Fibroblast of lung (primary cell): ENCODE measurements at regions not wholly inside any gene's neighbourhood (a gene's known extent, or its start where the extent isn't known, plus 50 kb on each side); places are given as distances from the start of the nearest gene placed in this dataset.

ENCODE experiments used
- DNase-seq, 2 donors: peaks; one replicate each; pipeline versions ENCODE4 v3.0.0 to v3.0.0-alpha.2; 2010; ENCODE audit warnings: low read depth in 2 of 2
- H2AFZ ChIP-seq: 2 replicates; pipeline ENCODE4 v1.5.1; 2012; ENCODE audit warnings: low read length, control low read depth, inconsistent platforms
- H3K27ac ChIP-seq: 2 replicates; pipeline ENCODE4 v1.5.1; 2011; ENCODE audit warnings: low read length, control low read depth; ENCODE audit not compliant: insufficient read depth
- H3K27me3 ChIP-seq: 2 replicates; pipeline ENCODE4 v1.5.1; 2011; ENCODE audit warnings: mild to moderate bottlenecking, low read length; ENCODE audit not compliant: control insufficient read depth, insufficient read depth
- H3K36me3 ChIP-seq: 2 replicates; pipeline ENCODE4 v1.5.1; 2011; ENCODE audit warnings: low read length; ENCODE audit not compliant: control insufficient read depth, insufficient read depth
- H3K4me1 ChIP-seq: 2 replicates; pipeline ENCODE4 v1.5.1; 2011; ENCODE audit warnings: low read length; ENCODE audit not compliant: control insufficient read depth, insufficient read depth; ENCODE audit errors: extremely low read depth
- H3K4me2 ChIP-seq: 2 replicates; pipeline ENCODE4 v1.5.1; 2011; ENCODE audit warnings: low read length, control low read depth; ENCODE audit not compliant: insufficient read depth; ENCODE audit errors: extremely low read depth
- H3K4me3 ChIP-seq, 4 experiments: fragments of 200-600 bp in 1 of 4; sonication (generic) in 1 of 4; replicated peaks in 1 of 4; 2 replicates each; pipeline ENCODE4 v1.5.1; 2011 to 2016; ENCODE audit warnings: low read length in 4 of 4, low read depth in 3 of 4, mild to moderate bottlenecking in 3 of 4, control low read depth in 2 of 4, inconsistent platforms in 1 of 4, mixed read lengths in 1 of 4; ENCODE audit not compliant: insufficient read depth in 1 of 4; ENCODE audit errors: control extremely low read depth in 1 of 4
- H3K79me2 ChIP-seq: 2 replicates; pipeline ENCODE4 v1.5.1; 2012; ENCODE audit warnings: mild to moderate bottlenecking, low read length, inconsistent platforms; ENCODE audit not compliant: control insufficient read depth, insufficient read depth
- H3K9ac ChIP-seq: 2 replicates; pipeline ENCODE4 v1.5.1; 2011; ENCODE audit warnings: mild to moderate bottlenecking, low read length, control low read depth; ENCODE audit not compliant: insufficient read depth
- H3K9me3 ChIP-seq: 2 replicates; pipeline ENCODE4 v1.5.1; 2012; ENCODE audit warnings: low read depth, low read length; ENCODE audit not compliant: control insufficient read depth, insufficient read depth
- H4K20me1 ChIP-seq: 2 replicates; pipeline ENCODE4 v1.5.1; 2011; ENCODE audit warnings: low read length; ENCODE audit not compliant: control insufficient read depth, insufficient read depth; ENCODE audit errors: extremely low read depth
- EZH2 ChIP-seq: IDR thresholded peaks from 2 replicates; pipeline ENCODE4 v1.5.1; 2012; ENCODE audit warnings: low read length, control low read depth, mild to moderate bottlenecking; ENCODE audit errors: missing control alignments
- TF ChIP-seq, protein P1 (sequence below), 2 donors: IDR thresholded peaks in 1 of 2; conservative IDR thresholded peaks in 1 of 2; 1 replicate in 1 of 2; 2 replicates in 1 of 2; pipeline ENCODE4 v1.5.1; 2011 to 2012; ENCODE audit warnings: low read length in 2 of 2, control low read depth in 1 of 2, inconsistent platforms in 1 of 2, low read depth in 1 of 2, mild to moderate bottlenecking in 1 of 2

DNA sequence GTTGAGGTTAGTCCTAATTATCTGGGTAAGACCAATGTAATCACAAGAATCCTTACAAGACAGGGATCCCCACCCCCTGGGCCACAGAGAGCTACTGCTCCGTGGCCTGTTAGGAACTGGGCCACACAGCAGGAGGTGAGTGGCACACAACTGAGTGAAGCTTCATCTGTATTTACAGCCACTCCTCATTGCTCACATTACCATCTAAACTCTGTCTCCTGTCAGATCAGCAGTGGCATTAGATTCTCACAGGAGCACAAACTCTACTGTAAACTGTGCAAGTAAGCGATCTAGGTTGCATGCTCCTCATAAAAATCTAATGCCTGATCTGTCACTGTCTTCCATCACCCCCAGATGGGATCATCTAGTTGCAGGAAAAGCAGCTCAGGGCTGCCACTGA is 58.5 kb upstream of the CRBN start:
- Histone ChIP-seq H3K27ac (no peak overlapping the region), H3K27me3 (no peaks in the 10 kb centered on the region), H3K4me3 (no peak overlapping the region), H3K9ac (no peak overlapping the region), H3K9me3 (no peaks in the 10 kb centered on the region), H2AFZ (no peak overlapping the region), H3K4me2 (no peak overlapping the region), H3K79me2 (no peaks in the 10 kb centered on the region), H4K20me1 (no peaks in the 10 kb centered on the region), H3K4me1 (no peaks in the 10 kb centered on the region), H3K36me3 (no peaks in the 10 kb centered on the region)
- DNase-seq, result no peak
- TF ChIP-seq, protein P1, sequence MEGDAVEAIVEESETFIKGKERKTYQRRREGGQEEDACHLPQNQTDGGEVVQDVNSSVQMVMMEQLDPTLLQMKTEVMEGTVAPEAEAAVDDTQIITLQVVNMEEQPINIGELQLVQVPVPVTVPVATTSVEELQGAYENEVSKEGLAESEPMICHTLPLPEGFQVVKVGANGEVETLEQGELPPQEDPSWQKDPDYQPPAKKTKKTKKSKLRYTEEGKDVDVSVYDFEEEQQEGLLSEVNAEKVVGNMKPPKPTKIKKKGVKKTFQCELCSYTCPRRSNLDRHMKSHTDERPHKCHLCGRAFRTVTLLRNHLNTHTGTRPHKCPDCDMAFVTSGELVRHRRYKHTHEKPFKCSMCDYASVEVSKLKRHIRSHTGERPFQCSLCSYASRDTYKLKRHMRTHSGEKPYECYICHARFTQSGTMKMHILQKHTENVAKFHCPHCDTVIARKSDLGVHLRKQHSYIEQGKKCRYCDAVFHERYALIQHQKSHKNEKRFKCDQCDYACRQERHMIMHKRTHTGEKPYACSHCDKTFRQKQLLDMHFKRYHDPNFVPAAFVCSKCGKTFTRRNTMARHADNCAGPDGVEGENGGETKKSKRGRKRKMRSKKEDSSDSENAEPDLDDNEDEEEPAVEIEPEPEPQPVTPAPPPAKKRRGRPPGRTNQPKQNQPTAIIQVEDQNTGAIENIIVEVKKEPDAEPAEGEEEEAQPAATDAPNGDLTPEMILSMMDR (conservative IDR thresholded peaks at IDR 0.05 in 1 of 2, IDR thresholded peaks at IDR 0.05 in 1 of 2; ENCODE audit: low read depth in 1 of 2, low read length in 2 of 2), result no peak
- no peak for TF ChIP-seq EZH2

DNA sequence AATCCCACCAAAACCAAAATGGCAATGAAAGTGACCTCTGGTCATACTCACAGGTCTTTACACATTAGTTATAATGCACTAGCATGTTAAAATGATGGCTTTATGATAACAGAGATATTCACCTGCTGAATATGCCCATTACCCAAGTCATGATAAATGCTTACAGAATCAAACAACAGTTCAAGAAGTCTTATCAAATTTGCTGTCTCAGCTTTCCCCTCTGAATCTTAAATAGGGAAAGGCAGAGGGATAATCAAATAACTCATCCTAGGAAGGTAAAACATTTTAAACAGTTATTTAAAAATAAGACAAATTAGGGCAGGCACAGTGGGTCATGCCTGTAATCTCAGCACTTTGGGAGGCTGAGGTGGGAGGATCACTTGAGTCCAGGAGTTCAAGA is 52.8 kb upstream of the CRBN start:
- Histone ChIP-seq H3K27ac (no peak overlapping the region), H2AFZ (no peak overlapping the region), H3K36me3 (no peaks in the 10 kb centered on the region), H3K9me3 (no peaks in the 10 kb centered on the region), H3K27me3 (no peaks in the 10 kb centered on the region), H4K20me1 (no peaks in the 10 kb centered on the region), H3K4me1 (no peaks in the 10 kb centered on the region), H3K79me2 (no peaks in the 10 kb centered on the region), H3K4me2 (no peak overlapping the region), H3K9ac (no peak overlapping the region), H3K4me3 (no peak overlapping the region)
- no peak for DNase-seq
- TF ChIP-seq EZH2, result no peak
- TF ChIP-seq, protein P1 (conservative IDR thresholded peaks at IDR 0.05 in 1 of 2, IDR thresholded peaks at IDR 0.05 in 1 of 2; ENCODE audit: low read depth in 1 of 2, low read length in 2 of 2), result no peak
